Gastrocnemius medialis (tissue), 4 donors: ENCODE measurements at regions not wholly inside any gene's neighbourhood (a gene's known extent, or its start where the extent isn't known, plus 50 kb on each side); places are given as distances from the start of the nearest gene placed in this dataset.

Experiments
- ATAC-seq, 2 donors: fragments of 150-250 bp; one replicate each; pipeline ENCODE4 v1.9.1; 2016
- DNase-seq, 2 donors: peaks; one replicate each; pipeline ENCODE4 v3.0.0-alpha.2; 2019
- H3K27ac ChIP-seq, 4 donors: fragments of 200-600 bp; sonication (generic); 1 replicate in 1 of 4; 2 replicates in 3 of 4; pipeline ENCODE4 v1.5.1; 2016 to 2018; ENCODE audit warnings: mild to moderate bottlenecking in 2 of 4, moderate library complexity in 1 of 4
- H3K27me3 ChIP-seq, 3 donors: fragments of 200-600 bp; sonication (generic) in 2 of 3; 1 replicate in 1 of 3; 2 replicates in 2 of 3; pipeline versions ENCODE4 v1.5.1 to v1.6.0; 2016 to 2019; ENCODE audit warnings: mild to moderate bottlenecking in 1 of 3, moderate library complexity in 1 of 3
- H3K36me3 ChIP-seq, 2 donors: fragments of 200-600 bp; sonication (generic) in 1 of 2; one replicate each; pipeline ENCODE4 v1.5.1; 2017 to 2018
- H3K4me1 ChIP-seq, 2 donors: fragments of 200-600 bp; sonication (generic) in 1 of 2; one replicate each; pipeline ENCODE4 v1.5.1; 2016 to 2017; ENCODE audit warnings: mild to moderate bottlenecking in 2 of 2
- H3K4me3 ChIP-seq, 4 donors: fragments of 200-600 bp; sonication (generic) in 3 of 4; 1 replicate in 1 of 4; 2 replicates in 3 of 4; pipeline ENCODE4 v1.5.1; 2016 to 2019; ENCODE audit warnings: mild to moderate bottlenecking in 2 of 4
- H3K9me3 ChIP-seq, 3 donors: fragments of 200-600 bp; sonication (generic) in 2 of 3; 1 replicate in 1 of 3; 2 replicates in 2 of 3; pipeline ENCODE4 v1.5.1; 2016 to 2019
- POLR2A ChIP-seq, 2 donors: fragments of 450-650 bp; IDR thresholded peaks; one replicate each; pipeline ENCODE4 v1.6.1; 2017; ENCODE audit warnings: antibody characterized with exemption in 2 of 2, mild to moderate bottlenecking in 2 of 2, moderate library complexity in 2 of 2
- in situ Hi-C, 4 donors: fragments of 200-750 bp; cut with MboI; loops; one replicate each; pipeline versions ENCODE4 v1.15.0 to v1.8.0; 2017; ENCODE audit warnings: low sequenced_read_pairs in 4 of 4
- intact Hi-C: fragments of 100-400 bp; cut with DNase I; formaldehyde crosslinking; loops from one replicate; pipeline ENCODE4 v1.15.1; 2023; ENCODE audit warnings: low total_unique reads
- TF ChIP-seq, protein P1 (sequence below), 5 experiments: fragments of 450-650 bp in 3 of 5; fragments of 200-600 bp in 2 of 5; sonication (generic) in 2 of 5; IDR thresholded peaks in 4 of 5; conservative IDR thresholded peaks in 1 of 5; 1 replicate in 4 of 5; 2 replicates in 1 of 5; pipeline ENCODE4 v1.5.1; 2016 to 2019; ENCODE audit warnings: antibody characterized with exemption in 5 of 5, mild to moderate bottlenecking in 3 of 5, moderate library complexity in 3 of 5

DNA sequence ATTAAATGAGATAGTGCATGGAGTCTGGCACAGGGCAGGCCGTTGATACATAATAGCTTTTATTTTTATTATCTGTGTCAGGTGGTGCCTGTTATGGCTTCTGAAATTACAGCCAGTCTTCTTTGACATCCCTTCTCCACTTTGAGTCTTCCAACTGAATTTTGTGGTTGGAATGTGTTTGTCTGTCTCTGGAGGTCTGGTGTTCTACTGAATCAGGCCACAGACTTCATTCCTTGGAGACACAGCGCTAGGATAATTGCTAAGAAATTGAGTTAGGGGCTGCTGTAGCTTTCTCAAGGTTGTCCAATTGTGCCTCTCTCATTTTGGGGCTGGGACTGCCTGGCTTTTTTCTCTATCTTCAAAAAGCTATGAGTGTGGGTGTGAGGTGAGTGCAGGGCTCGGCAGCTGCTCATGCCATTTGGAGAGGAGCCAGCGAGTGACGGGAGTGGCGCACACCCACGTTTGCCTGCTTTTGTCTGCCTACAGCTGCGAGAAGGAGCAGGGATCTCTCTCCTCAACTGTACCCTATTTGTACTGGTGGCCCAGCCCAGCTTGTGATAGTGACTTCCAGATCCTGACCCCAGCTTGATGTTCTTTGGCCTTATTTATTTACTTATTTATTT is 49.8 kb upstream of the SYN2 start:
- intact Hi-C loops, result no loop called here
- Histone ChIP-seq H3K4me1 (no peaks in the 10 kb centered on the region), H3K36me3 (no peaks in the 10 kb centered on the region), H3K4me3 (no peak overlapping the region), H3K9me3 (no peaks in the 10 kb centered on the region), H3K27ac (no peak overlapping the region), H3K27me3 (peaks cover 0 to 2% (median 0%) of the 10 kb centered on the region in 3 donors)
- in situ Hi-C loops, result no loop called here
- DNase-seq, result no peak
- TF ChIP-seq POLR2A (IDR thresholded peaks at IDR 0.05), result no peak
- TF ChIP-seq, protein P1, sequence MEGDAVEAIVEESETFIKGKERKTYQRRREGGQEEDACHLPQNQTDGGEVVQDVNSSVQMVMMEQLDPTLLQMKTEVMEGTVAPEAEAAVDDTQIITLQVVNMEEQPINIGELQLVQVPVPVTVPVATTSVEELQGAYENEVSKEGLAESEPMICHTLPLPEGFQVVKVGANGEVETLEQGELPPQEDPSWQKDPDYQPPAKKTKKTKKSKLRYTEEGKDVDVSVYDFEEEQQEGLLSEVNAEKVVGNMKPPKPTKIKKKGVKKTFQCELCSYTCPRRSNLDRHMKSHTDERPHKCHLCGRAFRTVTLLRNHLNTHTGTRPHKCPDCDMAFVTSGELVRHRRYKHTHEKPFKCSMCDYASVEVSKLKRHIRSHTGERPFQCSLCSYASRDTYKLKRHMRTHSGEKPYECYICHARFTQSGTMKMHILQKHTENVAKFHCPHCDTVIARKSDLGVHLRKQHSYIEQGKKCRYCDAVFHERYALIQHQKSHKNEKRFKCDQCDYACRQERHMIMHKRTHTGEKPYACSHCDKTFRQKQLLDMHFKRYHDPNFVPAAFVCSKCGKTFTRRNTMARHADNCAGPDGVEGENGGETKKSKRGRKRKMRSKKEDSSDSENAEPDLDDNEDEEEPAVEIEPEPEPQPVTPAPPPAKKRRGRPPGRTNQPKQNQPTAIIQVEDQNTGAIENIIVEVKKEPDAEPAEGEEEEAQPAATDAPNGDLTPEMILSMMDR (IDR thresholded peaks at IDR 0.05 in 4 of 5, conservative IDR thresholded peaks at IDR 0.05 in 1 of 5), result no peak
- no peak for ATAC-seq
